ENCODE measurements at regions not wholly inside any gene's neighbourhood (a gene's known extent, or its start where the extent isn't known, plus 50 kb on each side); places are given as distances from the start of the nearest gene placed in this dataset.

GRCh38 chr13:50457415-50458393 is 385.8 kb downstream of the DLEU7 start:
- H3K9me2 ChIP-seq (ENCODE audit: low read depth, low read length) = no peaks in the 10 kb centered on the region
- no peaks in the 10 kb centered on the region for H4K20me1 ChIP-seq (ENCODE audit: insufficient read depth, low read length)
- H3K9ac ChIP-seq (ENCODE audit: low read length) = no peak overlapping the region
- no peaks in the 10 kb centered on the region for H3K79me2 ChIP-seq (ENCODE audit: insufficient read depth, low read length)
- no peak overlapping the region for H2AFZ ChIP-seq (ENCODE audit: low read length)
- H3K27me3 ChIP-seq (ENCODE audit: insufficient read depth, low read length) = no peaks in the 10 kb centered on the region
- no peaks in the 10 kb centered on the region for H3F3A ChIP-seq (ENCODE audit: insufficient read depth, low read length)
- H3K27ac ChIP-seq (ENCODE audit: low read depth, low read length, poor library complexity, severe bottlenecking) = no peak overlapping the region
- no peak overlapping the region for H3K4me3 ChIP-seq (ENCODE audit: low read depth, low read length, poor library complexity, severe bottlenecking)
- no peaks in the 10 kb centered on the region for H3K9me3 ChIP-seq (ENCODE audit: low read length)
- peaks cover 17% of the 10 kb centered on the region for H3K4me1 ChIP-seq (ENCODE audit: insufficient read depth, low read length, severe bottlenecking)
- no peak overlapping the region for H3K4me2 ChIP-seq (ENCODE audit: low read length)
- TF ChIP-seq CTCF (IDR thresholded peaks at IDR 0.05; ENCODE audit: low read length) = no peak
- TF ChIP-seq EZH2 (IDR thresholded peaks at IDR 0.05; ENCODE audit: borderline replicate concordance, low read length) = no peak
- H3K36me3 ChIP-seq (ENCODE audit: insufficient read depth, low read length) = no peaks in the 10 kb centered on the region

- H3K27ac ChIP-seq (ENCODE audit: low read depth, low read length, poor library complexity, severe bottlenecking) = no peak overlapping the region
- H3K9me2 ChIP-seq (ENCODE audit: low read depth, low read length) = no peaks in the 10 kb centered on the region
- H3K9ac ChIP-seq (ENCODE audit: low read length) = no peak overlapping the region
- H3F3A ChIP-seq (ENCODE audit: insufficient read depth, low read length) = no peaks in the 10 kb centered on the region
- no peak overlapping the region for H3K4me3 ChIP-seq (ENCODE audit: low read depth, low read length, poor library complexity, severe bottlenecking)
- H3K79me2 ChIP-seq (ENCODE audit: insufficient read depth, low read length) = no peaks in the 10 kb centered on the region
- H3K36me3 ChIP-seq (ENCODE audit: insufficient read depth, low read length) = no peaks in the 10 kb centered on the region
- no peak overlapping the region for H2AFZ ChIP-seq (ENCODE audit: low read length)
- H3K4me2 ChIP-seq (ENCODE audit: low read length) = no peak overlapping the region
- H4K20me1 ChIP-seq (ENCODE audit: insufficient read depth, low read length) = no peaks in the 10 kb centered on the region
- no peak for TF ChIP-seq CTCF (IDR thresholded peaks at IDR 0.05; ENCODE audit: low read length)
- TF ChIP-seq EZH2 (IDR thresholded peaks at IDR 0.05; ENCODE audit: borderline replicate concordance, low read length) = no peak
- peaks cover 15% of the 10 kb centered on the region for H3K4me1 ChIP-seq (ENCODE audit: insufficient read depth, low read length, severe bottlenecking)
- no peaks in the 10 kb centered on the region for H3K9me3 ChIP-seq (ENCODE audit: low read length)
- no peaks in the 10 kb centered on the region for H3K27me3 ChIP-seq (ENCODE audit: insufficient read depth, low read length)
Observed at GRCh38 chr13:50459046-50459445, 384.4 kb downstream of the DLEU7 start.

- Histone ChIP-seq H3K36me3 (ENCODE audit: insufficient read depth, low read length) (no peaks in the 10 kb centered on the region), H3K4me2 (ENCODE audit: low read length) (no peak overlapping the region), H3K9me3 (ENCODE audit: low read length) (no peaks in the 10 kb centered on the region), H3K79me2 (ENCODE audit: insufficient read depth, low read length) (no peaks in the 10 kb centered on the region), H3K4me1 (ENCODE audit: insufficient read depth, low read length, severe bottlenecking) (peaks cover 10% of the 10 kb centered on the region), H3K9me2 (ENCODE audit: low read depth, low read length) (no peaks in the 10 kb centered on the region), H3K27ac (ENCODE audit: low read depth, low read length, poor library complexity, severe bottlenecking) (no peak overlapping the region), H4K20me1 (ENCODE audit: insufficient read depth, low read length) (no peaks in the 10 kb centered on the region), H3K4me3 (ENCODE audit: low read depth, low read length, poor library complexity, severe bottlenecking) (no peak overlapping the region), H3F3A (ENCODE audit: insufficient read depth, low read length) (no peaks in the 10 kb centered on the region), H3K9ac (ENCODE audit: low read length) (no peak overlapping the region), H3K27me3 (ENCODE audit: insufficient read depth, low read length) (no peaks in the 10 kb centered on the region), H2AFZ (ENCODE audit: low read length) (no peak overlapping the region)
- TF ChIP-seq EZH2 (IDR thresholded peaks at IDR 0.05; ENCODE audit: borderline replicate concordance, low read length) = no peak
- no peak for TF ChIP-seq CTCF (IDR thresholded peaks at IDR 0.05; ENCODE audit: low read length)
Observed at GRCh38 chr13:50459658-50460057, 383.8 kb downstream of the DLEU7 start.

Data from OCI-LY1 (cell line).